ENCODE measurements at regions not wholly inside any gene's neighbourhood (a gene's known extent, or its start where the extent isn't known, plus 50 kb on each side); places are given as distances from the start of the nearest gene placed in this dataset.

DNA sequence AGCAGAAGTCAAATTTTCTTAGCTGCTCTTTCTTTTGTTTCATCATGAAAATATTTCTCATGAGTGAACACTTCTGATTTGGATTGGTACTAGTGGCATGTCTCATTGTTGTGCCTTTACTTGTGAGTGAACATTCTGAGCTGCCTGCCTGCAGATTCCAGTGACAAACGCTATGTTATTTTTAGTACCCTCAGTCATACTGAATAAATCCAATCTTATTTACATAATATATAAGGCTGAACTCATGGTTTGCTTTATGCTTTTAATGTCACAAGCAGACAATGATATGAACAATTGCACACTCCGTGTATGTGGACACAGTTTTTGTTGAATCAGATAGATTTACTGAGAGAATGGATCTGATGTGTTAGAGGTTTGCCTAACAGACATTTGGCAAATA, 67.8 kb downstream of the ACTBL2 start:
- TF ChIP-seq, protein P1, sequence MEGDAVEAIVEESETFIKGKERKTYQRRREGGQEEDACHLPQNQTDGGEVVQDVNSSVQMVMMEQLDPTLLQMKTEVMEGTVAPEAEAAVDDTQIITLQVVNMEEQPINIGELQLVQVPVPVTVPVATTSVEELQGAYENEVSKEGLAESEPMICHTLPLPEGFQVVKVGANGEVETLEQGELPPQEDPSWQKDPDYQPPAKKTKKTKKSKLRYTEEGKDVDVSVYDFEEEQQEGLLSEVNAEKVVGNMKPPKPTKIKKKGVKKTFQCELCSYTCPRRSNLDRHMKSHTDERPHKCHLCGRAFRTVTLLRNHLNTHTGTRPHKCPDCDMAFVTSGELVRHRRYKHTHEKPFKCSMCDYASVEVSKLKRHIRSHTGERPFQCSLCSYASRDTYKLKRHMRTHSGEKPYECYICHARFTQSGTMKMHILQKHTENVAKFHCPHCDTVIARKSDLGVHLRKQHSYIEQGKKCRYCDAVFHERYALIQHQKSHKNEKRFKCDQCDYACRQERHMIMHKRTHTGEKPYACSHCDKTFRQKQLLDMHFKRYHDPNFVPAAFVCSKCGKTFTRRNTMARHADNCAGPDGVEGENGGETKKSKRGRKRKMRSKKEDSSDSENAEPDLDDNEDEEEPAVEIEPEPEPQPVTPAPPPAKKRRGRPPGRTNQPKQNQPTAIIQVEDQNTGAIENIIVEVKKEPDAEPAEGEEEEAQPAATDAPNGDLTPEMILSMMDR (IDR thresholded peaks at IDR 0.05), result no peak
- TF ChIP-seq POLR2A (IDR thresholded peaks at IDR 0.05), result no peak
